ENCODE measurements at regions not wholly inside any gene's neighbourhood (a gene's known extent, or its start where the extent isn't known, plus 50 kb on each side); places are given as distances from the start of the nearest gene placed in this dataset.

DNA sequence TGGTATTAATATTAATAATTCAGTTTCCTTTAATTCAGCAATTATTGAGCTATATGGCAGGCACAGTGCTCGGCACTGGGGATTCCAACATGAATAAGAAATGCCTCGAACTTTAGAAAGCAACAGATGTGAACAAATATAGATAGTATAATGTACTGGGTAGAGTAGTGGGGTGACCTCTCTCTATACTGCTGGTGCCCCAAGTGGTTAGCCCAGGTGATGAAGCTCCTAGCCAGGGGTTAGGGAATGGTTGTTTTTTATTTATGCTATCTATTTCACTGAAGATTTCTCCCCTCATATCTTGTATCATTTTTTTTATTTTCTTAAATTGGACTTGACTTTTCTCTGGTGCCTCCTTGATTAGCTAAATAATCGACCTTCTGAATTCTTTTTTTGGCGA is 62.1 kb downstream of the BHLHE40 start:
- no peaks in the 10 kb centered on the region for H3K36me3 ChIP-seq
- WGBS, 2 donors = 72 to 95% methylated on average over 4 of the region's 4 CpGs
- intact Hi-C loops (cut with DNase I) = no loop called here
- H3K9me3 ChIP-seq = no peaks in the 10 kb centered on the region
- H3K4me1 ChIP-seq = no peaks in the 10 kb centered on the region
- no peak for DNase-seq
- no peak overlapping the region for H3K4me3 ChIP-seq
- no peak overlapping the region for H3K27ac ChIP-seq
- TF ChIP-seq EP300 (IDR thresholded peaks at IDR 0.05) (no peak), POLR2A (IDR thresholded peaks at IDR 0.05) (no peak), POLR2AphosphoS5 (IDR thresholded peaks at IDR 0.05) (no peak)
- TF ChIP-seq, protein P1, sequence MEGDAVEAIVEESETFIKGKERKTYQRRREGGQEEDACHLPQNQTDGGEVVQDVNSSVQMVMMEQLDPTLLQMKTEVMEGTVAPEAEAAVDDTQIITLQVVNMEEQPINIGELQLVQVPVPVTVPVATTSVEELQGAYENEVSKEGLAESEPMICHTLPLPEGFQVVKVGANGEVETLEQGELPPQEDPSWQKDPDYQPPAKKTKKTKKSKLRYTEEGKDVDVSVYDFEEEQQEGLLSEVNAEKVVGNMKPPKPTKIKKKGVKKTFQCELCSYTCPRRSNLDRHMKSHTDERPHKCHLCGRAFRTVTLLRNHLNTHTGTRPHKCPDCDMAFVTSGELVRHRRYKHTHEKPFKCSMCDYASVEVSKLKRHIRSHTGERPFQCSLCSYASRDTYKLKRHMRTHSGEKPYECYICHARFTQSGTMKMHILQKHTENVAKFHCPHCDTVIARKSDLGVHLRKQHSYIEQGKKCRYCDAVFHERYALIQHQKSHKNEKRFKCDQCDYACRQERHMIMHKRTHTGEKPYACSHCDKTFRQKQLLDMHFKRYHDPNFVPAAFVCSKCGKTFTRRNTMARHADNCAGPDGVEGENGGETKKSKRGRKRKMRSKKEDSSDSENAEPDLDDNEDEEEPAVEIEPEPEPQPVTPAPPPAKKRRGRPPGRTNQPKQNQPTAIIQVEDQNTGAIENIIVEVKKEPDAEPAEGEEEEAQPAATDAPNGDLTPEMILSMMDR (IDR thresholded peaks at IDR 0.05) = no peak
- no peaks in the 10 kb centered on the region for H3K27me3 ChIP-seq

DNA sequence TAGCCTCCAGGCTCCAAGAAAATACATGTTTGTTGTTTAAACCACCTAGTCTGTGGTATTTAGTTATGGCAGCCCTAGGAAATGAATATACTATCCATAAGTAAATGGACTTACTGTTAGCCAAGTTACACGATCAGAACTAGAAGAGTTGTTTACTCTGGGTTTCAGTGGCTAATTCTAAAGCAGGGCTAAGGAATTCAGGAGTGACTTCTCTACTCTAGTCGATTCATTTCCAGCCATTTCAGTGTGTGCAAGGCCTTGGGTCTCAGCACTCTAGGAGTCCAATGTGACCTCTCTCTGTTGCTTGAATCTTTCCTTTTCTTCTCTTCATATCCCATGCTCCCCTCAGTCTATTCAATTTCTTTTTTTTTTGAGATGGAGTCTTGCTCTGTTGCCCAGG is 66.7 kb downstream of the BHLHE40 start:
- WGBS, 2 donors = 72 to 85% methylated on average over 2 of the region's 2 CpGs
- no peaks in the 10 kb centered on the region for H3K4me1 ChIP-seq
- no peak for DNase-seq
- no peaks in the 10 kb centered on the region for H3K9me3 ChIP-seq
- intact Hi-C loops (cut with DNase I) = no loop called here
- TF ChIP-seq, protein P1 (IDR thresholded peaks at IDR 0.05) = no peak
- TF ChIP-seq EP300 (IDR thresholded peaks at IDR 0.05) = no peak
- TF ChIP-seq POLR2A (IDR thresholded peaks at IDR 0.05) = no peak
- no peak overlapping the region for H3K27ac ChIP-seq
- no peak overlapping the region for H3K4me3 ChIP-seq
- no peaks in the 10 kb centered on the region for H3K27me3 ChIP-seq
- no peaks in the 10 kb centered on the region for H3K36me3 ChIP-seq

DNA sequence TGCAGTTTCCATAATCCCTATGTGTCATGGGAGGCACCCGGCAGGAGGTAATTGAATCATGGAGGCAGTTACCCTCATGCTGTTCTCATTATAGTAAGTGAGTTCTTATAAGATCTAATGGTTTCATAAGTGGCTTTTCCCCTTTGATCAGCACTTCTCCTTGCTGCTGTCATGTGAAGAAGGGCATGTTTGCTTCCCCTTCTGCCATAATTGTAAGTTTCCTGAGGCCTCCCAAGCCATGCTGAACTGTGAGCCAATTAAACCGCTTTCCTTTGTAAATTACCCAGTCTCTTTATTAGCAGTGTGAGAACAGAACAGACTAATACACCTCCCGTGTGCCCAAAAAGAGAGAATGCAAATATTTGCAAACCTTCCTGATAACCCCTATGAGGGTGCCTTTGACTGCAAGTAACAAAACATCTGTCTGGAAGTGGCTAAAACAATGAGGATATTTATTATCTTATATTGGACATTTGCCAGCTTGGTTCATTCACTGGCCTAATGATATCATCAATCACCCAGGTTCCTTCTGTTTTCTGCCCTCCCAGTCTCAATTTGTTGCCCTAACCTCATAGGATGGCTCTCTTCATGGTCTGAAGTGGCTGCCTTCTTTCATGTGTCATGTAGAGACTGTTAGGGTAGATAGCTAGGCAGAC is 68.7 kb downstream of the BHLHE40 start:
- Histone ChIP-seq H3K27ac (no peak overlapping the region), H3K4me1 (peaks cover 0 to 6% (median 0%) of the 10 kb centered on the region in 4 donors), H3K36me3 (no peaks in the 10 kb centered on the region), H3K27me3 (no peaks in the 10 kb centered on the region), H3K4me3 (no peak overlapping the region), H3K9me3 (no peaks in the 10 kb centered on the region)
- DNase-seq = no peak
- TF ChIP-seq POLR2A (IDR thresholded peaks at IDR 0.05) = no peak
- no peak for TF ChIP-seq POLR2AphosphoS5 (IDR thresholded peaks at IDR 0.05)
- TF ChIP-seq, protein P1 (IDR thresholded peaks at IDR 0.05) = no peak
- TF ChIP-seq EP300 (IDR thresholded peaks at IDR 0.05) = no peak
- WGBS, 2 donors = 65 to 79% methylated on average over 3 of the region's 3 CpGs
- intact Hi-C loops (cut with DNase I) = no loop called here

DNA sequence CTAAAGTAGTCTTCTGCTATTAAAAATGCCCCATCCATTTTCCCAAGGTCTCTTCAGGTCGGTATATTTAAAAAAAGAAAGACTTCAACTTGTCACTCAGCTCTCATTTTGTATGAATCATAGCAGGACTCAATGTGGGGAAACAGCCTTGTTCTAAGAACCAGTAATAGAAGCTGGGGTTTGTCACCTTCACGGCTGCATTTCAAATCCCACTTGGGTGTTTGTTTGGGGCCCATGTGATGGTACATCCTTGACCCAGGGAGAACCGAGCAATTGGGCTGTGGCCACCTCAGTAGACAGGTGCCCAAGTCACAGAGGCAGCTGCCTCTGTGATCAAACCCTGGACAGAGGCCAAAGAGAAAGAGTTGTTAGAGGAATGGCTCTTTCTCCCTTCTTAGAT is 70.3 kb upstream of the ARL8B start:
- no peaks in the 10 kb centered on the region for H3K27me3 ChIP-seq
- intact Hi-C loops (cut with DNase I) = loop anchor here (10.0 kb wide), 1 partner anchor 697 kb away; no protein-coding TSS in a partner anchor

DNA sequence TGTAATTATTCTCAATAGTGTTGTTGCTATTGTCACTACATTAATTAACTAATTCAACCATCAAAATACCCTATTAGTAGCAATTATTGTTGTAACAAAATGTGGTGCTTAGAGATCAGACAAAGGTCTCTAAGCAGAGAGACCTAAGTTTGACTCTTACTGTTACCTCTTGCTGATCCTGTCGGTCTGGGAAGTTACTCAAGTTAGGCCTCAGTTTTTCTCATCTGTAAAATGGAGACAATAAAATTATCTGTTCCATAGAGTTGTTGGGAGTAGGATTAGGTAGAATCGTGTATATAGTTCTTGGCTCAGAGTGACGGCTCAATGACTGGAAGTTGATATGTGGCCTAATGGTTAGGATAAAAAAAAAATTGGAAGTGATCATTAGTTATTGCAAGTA is 69.8 kb upstream of the ARL8B start:
- Histone ChIP-seq H3K27me3 (no peaks in the 10 kb centered on the region), H3K9me3 (no peaks in the 10 kb centered on the region), H3K27ac (peak overlapping the region in 2 of 4 donors; percentile 5 to 60), H3K4me1 (peaks cover 0 to 13% (median 4%) of the 10 kb centered on the region in 4 donors), H3K4me3 (no peak overlapping the region), H3K36me3 (no peaks in the 10 kb centered on the region)
- intact Hi-C loops (cut with DNase I) = loop anchor here (10.0 kb wide), 1 partner anchor 697 kb away; no protein-coding TSS in a partner anchor
- WGBS, 2 donors = 87 to 93% methylated on average over 3 of the region's 3 CpGs
- TF ChIP-seq, protein P1 (IDR thresholded peaks at IDR 0.05) = no peak
- TF ChIP-seq EP300 (IDR thresholded peaks at IDR 0.05) (no peak), POLR2AphosphoS5 (IDR thresholded peaks at IDR 0.05) (no peak), POLR2A (IDR thresholded peaks at IDR 0.05) (no peak)
- no peak for DNase-seq

More for the DNA sequence above, 70.3 kb upstream of the ARL8B start:
- DNase-seq = no peak
- Histone ChIP-seq H3K4me3 (no peak overlapping the region), H3K4me1 (peaks cover 0 to 13% (median 4%) of the 10 kb centered on the region in 4 donors), H3K36me3 (no peaks in the 10 kb centered on the region), H3K9me3 (no peaks in the 10 kb centered on the region), H3K27ac (no peak overlapping the region)
- TF ChIP-seq POLR2A (IDR thresholded peaks at IDR 0.05) = no peak
- 21 to 63% methylated on average over 3 of the region's 3 CpGs for WGBS, 2 donors
